ENCODE measurements at regions not wholly inside any gene's neighbourhood (a gene's known extent, or its start where the extent isn't known, plus 50 kb on each side); places are given as distances from the start of the nearest gene placed in this dataset.
A peak's percentile ranks its signal among the peaks of the same experiment; 100 is the strongest.

GRCh38 chr5:89520771-89521170 is 637.8 kb upstream of the MEF2C start:
- Histone ChIP-seq H3K9ac (ENCODE audit: low read length) (no peak overlapping the region), H3K4me3 (ENCODE audit: insufficient read depth, low read depth, low read length) (no peak overlapping the region), H3K9me3 (ENCODE audit: insufficient read depth, low read depth, low read length) (peaks cover 3% of the 10 kb centered on the region), H3K4me1 (ENCODE audit: insufficient read depth, low read length) (no peaks in the 10 kb centered on the region), H3K4me2 (ENCODE audit: low read length) (no peak overlapping the region), H3K36me3 (ENCODE audit: insufficient read depth, low read length) (no peaks in the 10 kb centered on the region), H3K27me3 (ENCODE audit: insufficient read depth, low read length) (no peaks in the 10 kb centered on the region), H3K27ac (ENCODE audit: low read depth, low read length) (no peak overlapping the region), H2AFZ (ENCODE audit: low read depth, low read length) (no peak overlapping the region), H3K79me2 (ENCODE audit: insufficient read depth, low read length) (no peaks in the 10 kb centered on the region), H4K20me1 (ENCODE audit: insufficient read depth, low read length) (no peaks in the 10 kb centered on the region)
- Mint-ChIP-seq H3K27me3 (ENCODE audit: low read depth, unreplicated experiment) (no peaks in the 10 kb centered on the region), H3K4me3 (ENCODE audit: unreplicated experiment) (no peak overlapping the region), H3K36me3 (ENCODE audit: low read depth, unreplicated experiment) (no peaks in the 10 kb centered on the region), H3K27ac (ENCODE audit: unreplicated experiment) (no peak overlapping the region), H3K4me1 (ENCODE audit: low read depth, unreplicated experiment) (no peaks in the 10 kb centered on the region), H3K9me3 (ENCODE audit: unreplicated experiment) (peaks cover 8% of the 10 kb centered on the region)
- no peak for TF ChIP-seq EZH2 (IDR thresholded peaks at IDR 0.05; ENCODE audit: insufficient read depth, low read length)
- TF ChIP-seq, protein P1, sequence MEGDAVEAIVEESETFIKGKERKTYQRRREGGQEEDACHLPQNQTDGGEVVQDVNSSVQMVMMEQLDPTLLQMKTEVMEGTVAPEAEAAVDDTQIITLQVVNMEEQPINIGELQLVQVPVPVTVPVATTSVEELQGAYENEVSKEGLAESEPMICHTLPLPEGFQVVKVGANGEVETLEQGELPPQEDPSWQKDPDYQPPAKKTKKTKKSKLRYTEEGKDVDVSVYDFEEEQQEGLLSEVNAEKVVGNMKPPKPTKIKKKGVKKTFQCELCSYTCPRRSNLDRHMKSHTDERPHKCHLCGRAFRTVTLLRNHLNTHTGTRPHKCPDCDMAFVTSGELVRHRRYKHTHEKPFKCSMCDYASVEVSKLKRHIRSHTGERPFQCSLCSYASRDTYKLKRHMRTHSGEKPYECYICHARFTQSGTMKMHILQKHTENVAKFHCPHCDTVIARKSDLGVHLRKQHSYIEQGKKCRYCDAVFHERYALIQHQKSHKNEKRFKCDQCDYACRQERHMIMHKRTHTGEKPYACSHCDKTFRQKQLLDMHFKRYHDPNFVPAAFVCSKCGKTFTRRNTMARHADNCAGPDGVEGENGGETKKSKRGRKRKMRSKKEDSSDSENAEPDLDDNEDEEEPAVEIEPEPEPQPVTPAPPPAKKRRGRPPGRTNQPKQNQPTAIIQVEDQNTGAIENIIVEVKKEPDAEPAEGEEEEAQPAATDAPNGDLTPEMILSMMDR (IDR thresholded peaks at IDR 0.05; ENCODE audit: insufficient read depth, low read depth, low read length) = no peak
- FAIRE-seq = no peak
- peak; percentile 30 for DNase-seq (ENCODE audit: low read depth)

- no peaks in the 10 kb centered on the region for H3K27me3 ChIP-seq (ENCODE audit: insufficient read depth, low read length)
- no peaks in the 10 kb centered on the region for H3K79me2 ChIP-seq (ENCODE audit: insufficient read depth, low read length)
- H4K20me1 ChIP-seq (ENCODE audit: insufficient read depth, low read length) = no peaks in the 10 kb centered on the region
- no peak overlapping the region for H3K27ac Mint-ChIP-seq (ENCODE audit: unreplicated experiment)
- peak; percentile 17 for DNase-seq (ENCODE audit: low read depth)
- no peaks in the 10 kb centered on the region for H3K36me3 Mint-ChIP-seq (ENCODE audit: low read depth, unreplicated experiment)
- H3K36me3 ChIP-seq (ENCODE audit: insufficient read depth, low read length) = no peaks in the 10 kb centered on the region
- no peak overlapping the region for H2AFZ ChIP-seq (ENCODE audit: low read depth, low read length)
- no peaks in the 10 kb centered on the region for H3K9me3 Mint-ChIP-seq (ENCODE audit: unreplicated experiment)
- no peaks in the 10 kb centered on the region for H3K4me1 ChIP-seq (ENCODE audit: insufficient read depth, low read length)
- H3K9ac ChIP-seq (ENCODE audit: low read length) = no peak overlapping the region
- H3K27ac ChIP-seq (ENCODE audit: low read depth, low read length) = no peak overlapping the region
- no peaks in the 10 kb centered on the region for H3K27me3 Mint-ChIP-seq (ENCODE audit: low read depth, unreplicated experiment)
- no peak overlapping the region for H3K4me3 Mint-ChIP-seq (ENCODE audit: unreplicated experiment)
- peaks cover 3% of the 10 kb centered on the region for H3K4me1 Mint-ChIP-seq (ENCODE audit: low read depth, unreplicated experiment)
- TF ChIP-seq, protein P1 (IDR thresholded peaks at IDR 0.05; ENCODE audit: insufficient read depth, low read depth, low read length) = no peak
- no peak for TF ChIP-seq EZH2 (IDR thresholded peaks at IDR 0.05; ENCODE audit: insufficient read depth, low read length)
- H3K9me3 ChIP-seq (ENCODE audit: insufficient read depth, low read depth, low read length) = no peaks in the 10 kb centered on the region
- no peak overlapping the region for H3K4me3 ChIP-seq (ENCODE audit: insufficient read depth, low read depth, low read length)
- H3K4me2 ChIP-seq (ENCODE audit: low read length) = no peak overlapping the region
- FAIRE-seq = no peak
Measured at GRCh38 chr5:89513299-89514044, 630.5 kb upstream of the MEF2C start.

DNA sequence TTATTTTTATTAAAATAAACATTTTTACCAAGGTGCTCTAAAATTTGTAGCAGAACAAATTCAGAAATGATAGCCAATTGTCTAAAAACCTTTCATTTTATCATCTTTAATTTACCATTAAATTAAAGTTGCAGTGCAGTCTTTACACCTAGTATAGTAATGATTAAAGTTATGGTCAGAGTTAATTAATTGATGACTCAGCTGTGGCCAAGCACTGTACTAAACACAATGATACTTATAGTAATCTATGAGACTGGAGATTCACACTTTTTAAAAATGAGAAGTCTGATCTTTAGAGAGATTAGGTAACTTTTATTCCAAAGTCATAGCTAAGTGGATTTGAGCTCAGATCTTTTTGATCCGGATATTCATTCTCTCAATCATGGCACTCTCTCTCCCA is 621.1 kb upstream of the MEF2C start:
- Histone ChIP-seq H3K79me2 (ENCODE audit: insufficient read depth, low read length) (no peaks in the 10 kb centered on the region), H3K27me3 (ENCODE audit: insufficient read depth, low read length) (no peaks in the 10 kb centered on the region), H3K4me1 (ENCODE audit: insufficient read depth, low read length) (no peaks in the 10 kb centered on the region), H2AFZ (ENCODE audit: low read depth, low read length) (no peak overlapping the region), H3K9ac (ENCODE audit: low read length) (no peak overlapping the region), H4K20me1 (ENCODE audit: insufficient read depth, low read length) (no peaks in the 10 kb centered on the region), H3K4me2 (ENCODE audit: low read length) (no peak overlapping the region), H3K4me3 (ENCODE audit: insufficient read depth, low read depth, low read length) (no peak overlapping the region), H3K9me3 (ENCODE audit: insufficient read depth, low read depth, low read length) (no peaks in the 10 kb centered on the region), H3K27ac (ENCODE audit: low read depth, low read length) (no peak overlapping the region), H3K36me3 (ENCODE audit: insufficient read depth, low read length) (no peaks in the 10 kb centered on the region)
- Mint-ChIP-seq H3K9me3 (ENCODE audit: unreplicated experiment) (no peaks in the 10 kb centered on the region), H3K36me3 (ENCODE audit: low read depth, unreplicated experiment) (no peaks in the 10 kb centered on the region), H3K4me3 (ENCODE audit: unreplicated experiment) (no peak overlapping the region), H3K4me1 (ENCODE audit: low read depth, unreplicated experiment) (peaks cover 4% of the 10 kb centered on the region), H3K27ac (ENCODE audit: unreplicated experiment) (no peak overlapping the region), H3K27me3 (ENCODE audit: low read depth, unreplicated experiment) (no peaks in the 10 kb centered on the region)
- TF ChIP-seq, protein P1 (IDR thresholded peaks at IDR 0.05; ENCODE audit: insufficient read depth, low read depth, low read length) = no peak
- TF ChIP-seq EZH2 (IDR thresholded peaks at IDR 0.05; ENCODE audit: insufficient read depth, low read length) = no peak
- FAIRE-seq = no peak
- no peak for DNase-seq (ENCODE audit: low read depth)
